ENCODE measurements at regions not wholly inside any gene's neighbourhood (a gene's known extent, or its start where the extent isn't known, plus 50 kb on each side); places are given as distances from the start of the nearest gene placed in this dataset.

GRCh38 chr10:123517426-123517825 is 148.7 kb upstream of the GPR26 start:
- no peak for DNase-seq (ENCODE audit: low read depth in 4 of 4, low spot score in 2 of 4)

- DNase-seq (ENCODE audit: low read depth in 4 of 4, low spot score in 2 of 4): no peak
Measured at GRCh38 chr10:123517901-123518300, 148.3 kb upstream of the GPR26 start.

GRCh38 chr10:123518765-123519164 is 147.4 kb upstream of the GPR26 start:
- no peak for DNase-seq (ENCODE audit: low read depth in 4 of 4, low spot score in 2 of 4)

GRCh38 chr10:123519861-123520260 is 146.3 kb upstream of the GPR26 start:
- no peak for DNase-seq (ENCODE audit: low read depth in 4 of 4, low spot score in 2 of 4)

- DNase-seq (ENCODE audit: low read depth in 4 of 4, low spot score in 2 of 4): no peak
Measured at GRCh38 chr10:123521076-123521475, 145.1 kb upstream of the GPR26 start.

- no peak for DNase-seq (ENCODE audit: low read depth in 4 of 4, low spot score in 2 of 4)
Measured at GRCh38 chr10:123521556-123521955, 144.6 kb upstream of the GPR26 start.

- no peak for DNase-seq (ENCODE audit: low read depth in 4 of 4, low spot score in 2 of 4)
Measured at GRCh38 chr10:123522702-123523312, 143.3 kb upstream of the GPR26 start.

GRCh38 chr10:123523833-123524232 is 142.3 kb upstream of the GPR26 start:
- no peak for DNase-seq (ENCODE audit: low read depth in 4 of 4, low spot score in 2 of 4)

- no peak for DNase-seq (ENCODE audit: low read depth in 4 of 4, low spot score in 2 of 4)
Measured at GRCh38 chr10:123526356-123527064, 139.6 kb upstream of the GPR26 start.

- no peak for DNase-seq (ENCODE audit: low read depth in 4 of 4, low spot score in 2 of 4)
Measured at GRCh38 chr10:123527151-123527550, 139.0 kb upstream of the GPR26 start.

GRCh38 chr10:123529146-123529760 is 136.9 kb upstream of the GPR26 start:
- DNase-seq (ENCODE audit: low read depth in 4 of 4, low spot score in 2 of 4): no peak

GRCh38 chr10:123530166-123530870 is 135.8 kb upstream of the GPR26 start:
- no peak for DNase-seq (ENCODE audit: low read depth in 4 of 4, low spot score in 2 of 4)

- no peak for DNase-seq (ENCODE audit: low read depth in 4 of 4, low spot score in 2 of 4)
Measured at GRCh38 chr10:123535386-123535785, 130.8 kb upstream of the GPR26 start.

GRCh38 chr10:123536176-123536845 is 129.8 kb upstream of the GPR26 start:
- no peak for DNase-seq (ENCODE audit: low read depth in 4 of 4, low spot score in 2 of 4)

GRCh38 chr10:123537188-123537961 is 128.8 kb upstream of the GPR26 start:
- no peak for DNase-seq (ENCODE audit: low read depth in 4 of 4, low spot score in 2 of 4)

- DNase-seq (ENCODE audit: low read depth in 4 of 4, low spot score in 2 of 4): no peak
Measured at GRCh38 chr10:123538401-123539320, 127.5 kb upstream of the GPR26 start.

GRCh38 chr10:123544986-123545385 is 121.2 kb upstream of the GPR26 start:
- no peak for DNase-seq (ENCODE audit: low read depth in 4 of 4, low spot score in 2 of 4)

- no peak for DNase-seq (ENCODE audit: low read depth in 4 of 4, low spot score in 2 of 4)
Measured at GRCh38 chr10:123548770-123549169, 117.4 kb upstream of the GPR26 start.
